Stimulated activated CD4-positive, alpha-beta T cell treated with anti-CD3 and anti-CD28 coated beads, Interleukin-1b, Interleukin-23, amount 100 ng/mL, for 48 hours (primary cell): ENCODE measurements at regions not wholly inside any gene's neighbourhood (a gene's known extent, or its start where the extent isn't known, plus 50 kb on each side); places are given as distances from the start of the nearest gene placed in this dataset.
"Not testable (repeated sequence)": the region's sequence is repeated elsewhere in the genome, so short reads cannot be mapped to it uniquely, and the experiment has no call there.

Source experiments
- DNase-seq: peaks from one replicate; pipeline ENCODE4 v3.0.0-alpha.2; 2020

GRCh38 chr4:95898226-95898625 lies 58.3 kb downstream of the PDHA2 start:
- no peak for DNase-seq

GRCh38 chr4:95909211-95909610 lies 69.3 kb downstream of the PDHA2 start:
- no peak for DNase-seq

- DNase-seq, result no peak
These were observed 70.9 kb downstream of the PDHA2 start for GRCh38 chr4:95910749-95911148.

GRCh38 chr4:95921470-95921869 lies 81.6 kb downstream of the PDHA2 start:
- DNase-seq, result no peak

- no peak for DNase-seq
These were observed 89.7 kb downstream of the PDHA2 start for GRCh38 chr4:95929448-95930064.

- DNase-seq, result no peak
These were observed 99.2 kb downstream of the PDHA2 start for GRCh38 chr4:95939141-95939540.

- DNase-seq, result no peak
These were observed 109.4 kb downstream of the PDHA2 start for GRCh38 chr4:95949136-95949765.

- DNase-seq, result no peak
These were observed 109.9 kb downstream of the PDHA2 start for GRCh38 chr4:95949808-95950207.

- DNase-seq, result not testable (repeated sequence)
These were observed 112.6 kb downstream of the PDHA2 start for GRCh38 chr4:95952538-95952937.

GRCh38 chr4:95956094-95956493 lies 116.2 kb downstream of the PDHA2 start:
- no peak for DNase-seq

GRCh38 chr4:95957054-95957453 lies 117.2 kb downstream of the PDHA2 start:
- DNase-seq, result no peak

GRCh38 chr4:95957759-95958158 lies 117.9 kb downstream of the PDHA2 start:
- no peak for DNase-seq

- DNase-seq, result no peak
These were observed 119.3 kb downstream of the PDHA2 start for GRCh38 chr4:95959182-95959581.

- DNase-seq, result no peak
These were observed 119.7 kb downstream of the PDHA2 start for GRCh38 chr4:95959633-95960032.

- DNase-seq, result no peak
These were observed 123.6 kb downstream of the PDHA2 start for GRCh38 chr4:95963456-95963855.

GRCh38 chr4:95979961-95980876 lies 140.3 kb downstream of the PDHA2 start:
- no peak for DNase-seq

- no peak for DNase-seq
These were observed 141.0 kb downstream of the PDHA2 start for GRCh38 chr4:95980877-95981360.

- DNase-seq, result no peak
These were observed 141.7 kb downstream of the PDHA2 start for GRCh38 chr4:95981591-95981990.

- no peak for DNase-seq
These were observed 142.6 kb downstream of the PDHA2 start for GRCh38 chr4:95982516-95982915.

GRCh38 chr4:95984081-95984480 lies 144.2 kb downstream of the PDHA2 start:
- no peak for DNase-seq

- no peak for DNase-seq
These were observed 145.2 kb downstream of the PDHA2 start for GRCh38 chr4:95985051-95985450.

GRCh38 chr4:95985791-95986550 lies 146.1 kb downstream of the PDHA2 start:
- no peak for DNase-seq

- DNase-seq, result no peak
These were observed 148.0 kb downstream of the PDHA2 start for GRCh38 chr4:95987851-95988250.
